SK-N-SH treated with all-trans-retinoic acid at 6 μM for 48 hours (cell line): ENCODE measurements at regions not wholly inside any gene's neighbourhood (a gene's known extent, or its start where the extent isn't known, plus 50 kb on each side); places are given as distances from the start of the nearest gene placed in this dataset.

Experiments used
- ATAC-seq: fragments of 200-7000 bp; cut with Tn5 transposase; 3 replicates; pipeline ENCODE4 v1.9.1; 2020; ENCODE audit warnings: mild to moderate bottlenecking, moderate library complexity
- ARNTL ChIP-seq: fragments of 450-650 bp; formaldehyde crosslinking; IDR thresholded peaks from 2 replicates; pipeline ENCODE4 v1.5.0; 2020; ENCODE audit warnings: low read depth, mild to moderate bottlenecking, moderate library complexity, borderline replicate concordance
- BACH2 ChIP-seq: fragments of 250-450 bp; sonication (Bioruptor Pico); IDR thresholded peaks from 2 replicates; pipeline ENCODE4 v1.9.0; 2021; ENCODE audit warnings: mild to moderate bottlenecking, borderline replicate concordance
- CREB5 ChIP-seq: fragments of 250-450 bp; sonication (Bioruptor Pico); IDR thresholded peaks from 2 replicates; pipeline ENCODE4 v1.5.1; 2020; ENCODE audit warnings: low read depth, mild to moderate bottlenecking, moderate library complexity
- CSDC2 ChIP-seq: fragments of 250-450 bp; sonication (Bioruptor Pico); IDR thresholded peaks from 2 replicates; pipeline ENCODE4 v1.5.0; 2020; ENCODE audit warnings: mild to moderate bottlenecking, moderate library complexity
- CSRNP3 ChIP-seq: fragments of 250-450 bp; sonication (Bioruptor Pico); IDR thresholded peaks from 2 replicates; pipeline ENCODE4 v1.5.1; 2021; ENCODE audit warnings: mild to moderate bottlenecking, moderate library complexity
- ESRRG ChIP-seq: fragments of 250-450 bp; sonication (Bioruptor Pico); IDR thresholded peaks from 2 replicates; pipeline ENCODE4 v1.6.1; 2021; ENCODE audit warnings: mild to moderate bottlenecking
- GLIS3 ChIP-seq: fragments of 250-450 bp; sonication (Bioruptor Pico); IDR thresholded peaks from 2 replicates; pipeline ENCODE4 v1.5.0; 2020; ENCODE audit warnings: mild to moderate bottlenecking, moderate library complexity
- ISL1 ChIP-seq: fragments of 250-450 bp; sonication (Bioruptor Pico); IDR thresholded peaks from 2 replicates; pipeline ENCODE4 v2.1.2; 2022; ENCODE audit warnings: mild to moderate bottlenecking, moderate library complexity
- OSR1 ChIP-seq: fragments of 250-450 bp; sonication (Bioruptor Pico); IDR thresholded peaks from 2 replicates; pipeline ENCODE4 v1.8.0; 2022; ENCODE audit warnings: moderate library complexity, mild to moderate bottlenecking, inconsistent platforms
- PATZ1 ChIP-seq: fragments of 250-450 bp; sonication (Bioruptor Pico); IDR thresholded peaks from 2 replicates; pipeline ENCODE4 v1.8.0; 2020; ENCODE audit warnings: mild to moderate bottlenecking, moderate library complexity, borderline replicate concordance
- POU6F1 ChIP-seq: fragments of 250-450 bp; sonication (Bioruptor Pico); IDR thresholded peaks from 2 replicates; pipeline ENCODE4 v1.8.0; 2021; ENCODE audit warnings: low read depth, mild to moderate bottlenecking, moderate library complexity, borderline replicate concordance
- PPARA ChIP-seq: fragments of 250-450 bp; sonication (Bioruptor Pico); IDR thresholded peaks from 2 replicates; pipeline ENCODE4 v1.5.0; 2020; ENCODE audit warnings: mild to moderate bottlenecking, borderline replicate concordance
- RARB ChIP-seq: fragments of 250-450 bp; sonication (Bioruptor Pico); IDR thresholded peaks from 2 replicates; pipeline ENCODE4 v1.8.0; 2021; ENCODE audit warnings: mild to moderate bottlenecking, moderate library complexity
- SNAI2 ChIP-seq: fragments of 250-450 bp; sonication (Bioruptor Pico); IDR thresholded peaks from 2 replicates; pipeline ENCODE4 v1.5.0; 2020; ENCODE audit warnings: mild to moderate bottlenecking, moderate library complexity
- TCF4 ChIP-seq: fragments of 250-450 bp; sonication (Bioruptor Pico); IDR thresholded peaks from 2 replicates; pipeline ENCODE4 v1.8.0; 2021; ENCODE audit warnings: mild to moderate bottlenecking, moderate library complexity, borderline replicate concordance
- TOX ChIP-seq: fragments of 250-450 bp; sonication (Bioruptor Pico); IDR thresholded peaks from 2 replicates; pipeline ENCODE4 v1.8.0; 2021; ENCODE audit warnings: mild to moderate bottlenecking, moderate library complexity, borderline replicate concordance
- TSHZ2 ChIP-seq: fragments of 250-450 bp; sonication (Bioruptor Pico); IDR thresholded peaks from 2 replicates; pipeline ENCODE4 v1.5.0; 2020; ENCODE audit warnings: mild to moderate bottlenecking, moderate library complexity
- ZC3H10 ChIP-seq: fragments of 250-450 bp; sonication (Bioruptor Pico); IDR thresholded peaks from 2 replicates; pipeline ENCODE4 v1.5.1; 2021; ENCODE audit warnings: mild to moderate bottlenecking, moderate library complexity
- ZFP3 ChIP-seq: fragments of 250-450 bp; sonication (Bioruptor Pico); IDR thresholded peaks from 2 replicates; pipeline ENCODE4 v1.5.0; 2020; ENCODE audit warnings: mild to moderate bottlenecking, moderate library complexity
- ZFP30 ChIP-seq: fragments of 450-650 bp; formaldehyde crosslinking; IDR thresholded peaks from 2 replicates; pipeline ENCODE4 v1.5.0; 2022; ENCODE audit warnings: mild to moderate bottlenecking, moderate library complexity
- ZNF565 ChIP-seq: fragments of 450-650 bp; formaldehyde crosslinking; conservative IDR thresholded peaks from 2 replicates; pipeline ENCODE4 v1.5.0; 2020; ENCODE audit warnings: low read depth, mild to moderate bottlenecking, moderate library complexity
- ZNF70 ChIP-seq: fragments of 450-650 bp; formaldehyde crosslinking; IDR thresholded peaks from 2 replicates; pipeline ENCODE4 v1.5.0; 2020; ENCODE audit warnings: mild to moderate bottlenecking, moderate library complexity
- ZNF8 ChIP-seq: fragments of 450-650 bp; formaldehyde crosslinking; IDR thresholded peaks from 2 replicates; pipeline ENCODE4 v1.5.0; 2020; ENCODE audit warnings: mild to moderate bottlenecking, moderate library complexity

- TF ChIP-seq ZNF70 (CRISPR knock-in tag) (no peak), TSHZ2 (CRISPR knock-in tag) (no peak), RARB (CRISPR knock-in tag) (no peak), SNAI2 (CRISPR knock-in tag) (no peak), PPARA (CRISPR knock-in tag) (no peak), ISL1 (no peak)
- ATAC-seq, result no peak
Observed at GRCh38 chrX:21153503-21153902, 220.7 kb upstream of the CNKSR2 start.

GRCh38 chrX:21155916-21156315 lies 218.3 kb upstream of the CNKSR2 start:
- no peak for ATAC-seq
- TF ChIP-seq ZNF565 (CRISPR knock-in tag), result no peak
- TF ChIP-seq GLIS3, result no peak
- no peak for TF ChIP-seq TCF4
- TF ChIP-seq TOX, result no peak
- no peak for TF ChIP-seq CSRNP3 (CRISPR knock-in tag)
- no peak for TF ChIP-seq ZFP30
- TF ChIP-seq CSDC2, result no peak
- no peak for TF ChIP-seq BACH2 (CRISPR knock-in tag)
- no peak for TF ChIP-seq ISL1
- TF ChIP-seq SNAI2 (CRISPR knock-in tag), result no peak
- no peak for TF ChIP-seq CREB5 (CRISPR knock-in tag)
- no peak for TF ChIP-seq RARB (CRISPR knock-in tag)
- TF ChIP-seq ESRRG (CRISPR knock-in tag), result no peak
- TF ChIP-seq ZNF8, result no peak
- no peak for TF ChIP-seq ZFP3 (CRISPR knock-in tag)
- TF ChIP-seq ARNTL (CRISPR knock-in tag), result no peak
- TF ChIP-seq OSR1, result no peak
- TF ChIP-seq ZC3H10 (CRISPR knock-in tag), result no peak
- no peak for TF ChIP-seq TSHZ2 (CRISPR knock-in tag)
- no peak for TF ChIP-seq PATZ1

- ATAC-seq, result no peak
- no peak for TF ChIP-seq PATZ1
- TF ChIP-seq ZFP3 (CRISPR knock-in tag), result no peak
- no peak for TF ChIP-seq TSHZ2 (CRISPR knock-in tag)
- no peak for TF ChIP-seq ZNF8
- no peak for TF ChIP-seq TCF4
- TF ChIP-seq POU6F1, result no peak
- no peak for TF ChIP-seq ZNF70 (CRISPR knock-in tag)
Observed at GRCh38 chrX:21156632-21157031, 217.6 kb upstream of the CNKSR2 start.
